ENCODE measurements at regions not wholly inside any gene's neighbourhood (a gene's known extent, or its start where the extent isn't known, plus 50 kb on each side); places are given as distances from the start of the nearest gene placed in this dataset.

DNA sequence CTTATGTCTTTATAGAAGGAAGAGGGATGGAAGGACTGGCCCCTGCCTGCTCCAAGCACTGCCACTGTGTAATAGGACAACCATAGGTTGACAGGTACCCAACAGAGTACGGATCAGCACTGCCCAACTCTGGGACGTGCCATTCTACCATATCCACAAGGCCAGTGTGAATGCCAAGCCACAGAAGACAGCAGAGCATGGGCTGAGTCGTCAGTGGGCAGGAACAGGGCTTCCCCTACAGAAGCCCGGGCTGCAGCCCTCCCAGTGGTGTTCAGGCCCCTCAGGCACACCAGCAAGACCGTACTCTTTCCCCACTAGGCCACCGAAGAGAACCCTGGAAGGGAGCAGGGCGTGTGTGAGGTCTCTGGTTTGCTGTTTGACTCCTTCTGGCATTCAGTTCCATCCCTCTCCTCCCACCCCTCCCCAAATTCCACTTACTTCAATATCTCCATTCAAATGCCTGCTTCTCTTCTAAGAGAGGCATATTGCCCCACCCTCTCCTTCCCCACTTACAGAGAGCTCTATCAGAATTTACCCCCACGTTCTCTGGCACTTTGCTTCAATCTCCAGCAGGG is 209.4 kb downstream of the FOXO1 start:
- H3K9ac ChIP-seq (ENCODE audit: control insufficient read depth, extremely low read depth, insufficient read depth, low read length) = no peak overlapping the region
- H3K79me2 ChIP-seq (ENCODE audit: control insufficient read depth, insufficient read depth, low read length) = no peaks in the 10 kb centered on the region
- no peak for FAIRE-seq
- no peak overlapping the region for H2AFZ ChIP-seq (ENCODE audit: control insufficient read depth, low read length)
- DNase-seq (ENCODE audit: low read depth, low spot score) = no peak
- peaks cover 4% of the 10 kb centered on the region for H3K27me3 ChIP-seq (ENCODE audit: control insufficient read depth, extremely low read depth, insufficient read depth, low read length)
- H3K27ac ChIP-seq (ENCODE audit: control insufficient read depth, insufficient read depth, low read length) = no peak overlapping the region
- peaks cover 3% of the 10 kb centered on the region for H3K9me3 ChIP-seq (ENCODE audit: control insufficient read depth, low read depth, low read length)
- H3K9me1 ChIP-seq (ENCODE audit: control insufficient read depth, extremely low read depth, insufficient read depth, low read length) = no peaks in the 10 kb centered on the region
- H3K4me2 ChIP-seq (ENCODE audit: control insufficient read depth, extremely low read depth, insufficient read depth, low read depth, low read length) = no peak overlapping the region
- no peaks in the 10 kb centered on the region for H3K36me3 ChIP-seq (ENCODE audit: control insufficient read depth in 2 of 2, extremely low read depth in 1 of 2, insufficient read depth in 2 of 2, low read length in 2 of 2)
- TF ChIP-seq EZH2 (IDR thresholded peaks at IDR 0.05; ENCODE audit: low read length) = no peak
- TF ChIP-seq, protein P1, sequence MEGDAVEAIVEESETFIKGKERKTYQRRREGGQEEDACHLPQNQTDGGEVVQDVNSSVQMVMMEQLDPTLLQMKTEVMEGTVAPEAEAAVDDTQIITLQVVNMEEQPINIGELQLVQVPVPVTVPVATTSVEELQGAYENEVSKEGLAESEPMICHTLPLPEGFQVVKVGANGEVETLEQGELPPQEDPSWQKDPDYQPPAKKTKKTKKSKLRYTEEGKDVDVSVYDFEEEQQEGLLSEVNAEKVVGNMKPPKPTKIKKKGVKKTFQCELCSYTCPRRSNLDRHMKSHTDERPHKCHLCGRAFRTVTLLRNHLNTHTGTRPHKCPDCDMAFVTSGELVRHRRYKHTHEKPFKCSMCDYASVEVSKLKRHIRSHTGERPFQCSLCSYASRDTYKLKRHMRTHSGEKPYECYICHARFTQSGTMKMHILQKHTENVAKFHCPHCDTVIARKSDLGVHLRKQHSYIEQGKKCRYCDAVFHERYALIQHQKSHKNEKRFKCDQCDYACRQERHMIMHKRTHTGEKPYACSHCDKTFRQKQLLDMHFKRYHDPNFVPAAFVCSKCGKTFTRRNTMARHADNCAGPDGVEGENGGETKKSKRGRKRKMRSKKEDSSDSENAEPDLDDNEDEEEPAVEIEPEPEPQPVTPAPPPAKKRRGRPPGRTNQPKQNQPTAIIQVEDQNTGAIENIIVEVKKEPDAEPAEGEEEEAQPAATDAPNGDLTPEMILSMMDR (optimal IDR thresholded peaks at IDR 0.05 in 1 of 3, IDR thresholded peaks at IDR 0.05 in 1 of 3, conservative IDR thresholded peaks at IDR 0.05 in 1 of 3; ENCODE audit: extremely low read depth in 1 of 3, insufficient read depth in 2 of 3, low read length in 3 of 3) = no peak
- dilution Hi-C loops (cut with MboI; ENCODE audit: extremely low pct_ligation_motif_present, low sequenced_read_pairs) = no loop called here
- peaks cover 18% of the 10 kb centered on the region for H3K4me1 ChIP-seq (ENCODE audit: control insufficient read depth, extremely low read depth, insufficient read depth, low read length)
- no peak overlapping the region for H3K4me3 ChIP-seq (ENCODE audit: control insufficient read depth in 2 of 3, extremely low read depth in 1 of 3, insufficient read depth in 2 of 3, low read depth in 1 of 3, low read length in 3 of 3)
- H4K20me1 ChIP-seq (ENCODE audit: control insufficient read depth, extremely low read depth, insufficient read depth, low read length) = no peaks in the 10 kb centered on the region

DNA sequence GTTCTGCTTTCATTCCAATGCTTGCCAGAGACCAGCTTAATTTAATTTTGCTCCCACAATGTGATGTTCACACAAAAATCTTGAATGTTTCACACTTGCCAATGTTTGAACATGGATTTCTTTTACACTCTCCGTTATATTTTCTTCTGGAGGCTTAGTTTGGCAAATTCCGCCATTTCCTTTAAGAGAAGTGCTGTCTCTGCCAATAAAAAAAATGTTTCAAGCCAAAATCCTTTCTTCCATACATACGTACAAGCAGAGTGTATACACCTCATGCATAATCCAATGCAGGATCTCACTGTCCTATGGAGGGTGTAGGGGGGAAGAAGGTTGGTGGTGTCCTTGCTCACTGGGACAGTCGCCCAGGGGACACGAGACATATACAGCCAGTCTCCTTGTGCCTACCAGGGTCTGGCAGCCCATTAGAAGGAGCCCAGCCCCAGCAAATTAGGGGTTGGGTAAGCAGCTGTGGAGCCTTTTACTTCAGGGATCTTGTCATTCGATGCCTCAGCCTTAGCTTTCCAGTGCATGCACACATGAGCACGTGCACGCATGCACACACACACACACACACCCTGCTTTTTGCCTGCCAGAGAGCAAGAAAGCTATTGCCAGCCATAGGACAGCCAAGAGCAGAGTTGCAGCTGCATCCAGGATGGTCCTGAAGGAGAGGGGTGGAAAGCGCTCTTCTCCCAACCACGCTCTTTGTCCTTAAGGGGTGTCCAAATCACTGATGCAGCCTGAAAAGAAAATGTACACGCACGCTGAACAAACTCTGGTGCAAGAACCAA is 208.3 kb downstream of the FOXO1 start:
- FAIRE-seq (no peak), DNase-seq (ENCODE audit: low read depth, low spot score) (no peak)
- H3K79me2 ChIP-seq (ENCODE audit: control insufficient read depth, insufficient read depth, low read length) = no peaks in the 10 kb centered on the region
- no peak overlapping the region for H3K4me3 ChIP-seq (ENCODE audit: control insufficient read depth in 2 of 3, extremely low read depth in 1 of 3, insufficient read depth in 2 of 3, low read depth in 1 of 3, low read length in 3 of 3)
- H3K27ac ChIP-seq (ENCODE audit: control insufficient read depth, insufficient read depth, low read length) = no peak overlapping the region
- H3K4me2 ChIP-seq (ENCODE audit: control insufficient read depth, extremely low read depth, insufficient read depth, low read depth, low read length) = no peak overlapping the region
- H3K9me3 ChIP-seq (ENCODE audit: control insufficient read depth, low read depth, low read length) = peaks cover 3% of the 10 kb centered on the region
- no peaks in the 10 kb centered on the region for H3K9me1 ChIP-seq (ENCODE audit: control insufficient read depth, extremely low read depth, insufficient read depth, low read length)
- peaks cover 8% of the 10 kb centered on the region for H3K4me1 ChIP-seq (ENCODE audit: control insufficient read depth, extremely low read depth, insufficient read depth, low read length)
- H3K9ac ChIP-seq (ENCODE audit: control insufficient read depth, extremely low read depth, insufficient read depth, low read length) = no peak overlapping the region
- dilution Hi-C loops (cut with MboI; ENCODE audit: extremely low pct_ligation_motif_present, low sequenced_read_pairs) = no loop called here
- no peaks in the 10 kb centered on the region for H4K20me1 ChIP-seq (ENCODE audit: control insufficient read depth, extremely low read depth, insufficient read depth, low read length)
- no peak overlapping the region for H2AFZ ChIP-seq (ENCODE audit: control insufficient read depth, low read length)
- peaks cover 4% of the 10 kb centered on the region for H3K27me3 ChIP-seq (ENCODE audit: control insufficient read depth, extremely low read depth, insufficient read depth, low read length)
- TF ChIP-seq, protein P1 (optimal IDR thresholded peaks at IDR 0.05 in 1 of 3, IDR thresholded peaks at IDR 0.05 in 1 of 3, conservative IDR thresholded peaks at IDR 0.05 in 1 of 3; ENCODE audit: extremely low read depth in 1 of 3, insufficient read depth in 2 of 3, low read length in 3 of 3) = no peak
- no peak for TF ChIP-seq EZH2 (IDR thresholded peaks at IDR 0.05; ENCODE audit: low read length)
- H3K36me3 ChIP-seq (ENCODE audit: control insufficient read depth in 2 of 2, extremely low read depth in 1 of 2, insufficient read depth in 2 of 2, low read length in 2 of 2) = no peaks in the 10 kb centered on the region

Data from keratinocyte (primary cell).